Keratinocyte (primary cell): ENCODE measurements at regions not wholly inside any gene's neighbourhood (a gene's known extent, or its start where the extent isn't known, plus 50 kb on each side); places are given as distances from the start of the nearest gene placed in this dataset.
A peak's percentile ranks its signal among the peaks of the same experiment; 100 is the strongest.

ENCODE experiments used
- DNase-seq: peaks from one replicate; pipeline ENCODE4 v3.0.0-alpha.2; 2011; ENCODE audit warnings: low read depth, missing footprints, low spot score
- FAIRE-seq: peaks from 2 replicates; lab custom pipeline; 2011; peaks lifted over from hg19 to GRCh38; lab: Jason Lieb, UNC
- H2AFZ ChIP-seq: 2 replicates; pipeline ENCODE4 v1.6.0; 2012; ENCODE audit warnings: low read length, control low read depth, inconsistent platforms; ENCODE audit not compliant: control insufficient read depth
- H3K27ac ChIP-seq: 2 replicates; pipeline ENCODE4 v1.5.1; 2011; ENCODE audit warnings: low read length; ENCODE audit not compliant: control insufficient read depth, insufficient read depth
- H3K27me3 ChIP-seq: 3 replicates; pipeline ENCODE4 v1.6.0; 2011; ENCODE audit warnings: low read length; ENCODE audit not compliant: control insufficient read depth, insufficient read depth; ENCODE audit errors: extremely low read depth
- H3K36me3 ChIP-seq, 2 experiments: 2 replicates in 1 of 2; 3 replicates in 1 of 2; pipeline ENCODE4 v1.5.1; 2011; ENCODE audit warnings: low read length in 2 of 2, mild to moderate bottlenecking in 1 of 2; ENCODE audit not compliant: control insufficient read depth in 2 of 2, insufficient read depth in 2 of 2; ENCODE audit errors: extremely low read depth in 1 of 2
- H3K4me1 ChIP-seq: 3 replicates; pipeline ENCODE4 v1.5.1; 2011; ENCODE audit warnings: low read length; ENCODE audit not compliant: control insufficient read depth, insufficient read depth; ENCODE audit errors: extremely low read depth
- H3K4me2 ChIP-seq: 3 replicates; pipeline ENCODE4 v1.6.0; 2011; ENCODE audit warnings: low read depth, low read length; ENCODE audit not compliant: control insufficient read depth, insufficient read depth; ENCODE audit errors: extremely low read depth
- H3K4me3 ChIP-seq, 3 experiments: fragments of 200-600 bp in 1 of 3; sonication (generic) in 1 of 3; 2 replicates in 2 of 3; 3 replicates in 1 of 3; pipeline ENCODE4 v1.5.1; 2011 to 2016; ENCODE audit warnings: low read length in 3 of 3, mild to moderate bottlenecking in 3 of 3, control low read depth in 2 of 3, inconsistent platforms in 1 of 3, low read depth in 1 of 3, mixed read lengths in 1 of 3, mixed run types in 1 of 3, moderate library complexity in 1 of 3; ENCODE audit not compliant: control insufficient read depth in 2 of 3, insufficient read depth in 2 of 3; ENCODE audit errors: extremely low read depth in 1 of 3
- H3K79me2 ChIP-seq: 2 replicates; pipeline ENCODE4 v1.6.0; 2012; ENCODE audit warnings: low read length; ENCODE audit not compliant: control insufficient read depth, insufficient read depth
- H3K9ac ChIP-seq: 3 replicates; pipeline ENCODE4 v1.6.0; 2011; ENCODE audit warnings: low read length; ENCODE audit not compliant: control insufficient read depth, insufficient read depth; ENCODE audit errors: extremely low read depth
- H3K9me1 ChIP-seq: 3 replicates; pipeline ENCODE4 v1.6.0; 2011; ENCODE audit warnings: low read length; ENCODE audit not compliant: control insufficient read depth, insufficient read depth; ENCODE audit errors: extremely low read depth
- H3K9me3 ChIP-seq: 2 replicates; pipeline ENCODE4 v1.5.1; 2012; ENCODE audit warnings: low read depth, low read length; ENCODE audit not compliant: control insufficient read depth
- H4K20me1 ChIP-seq: 3 replicates; pipeline ENCODE4 v1.6.0; 2011; ENCODE audit warnings: low read length; ENCODE audit not compliant: control insufficient read depth, insufficient read depth; ENCODE audit errors: extremely low read depth
- CTCF ChIP-seq, 3 experiments: IDR thresholded peaks in 1 of 3; conservative IDR thresholded peaks in 1 of 3; optimal IDR thresholded peaks in 1 of 3; 2 replicates in 2 of 3; 3 replicates in 1 of 3; pipeline versions ENCODE3 to v1.5.1; 2011; ENCODE audit warnings: low read length in 3 of 3, mild to moderate bottlenecking in 3 of 3, moderate library complexity in 2 of 3, control low read depth in 1 of 3, inconsistent platforms in 1 of 3; ENCODE audit not compliant: insufficient read depth in 2 of 3; ENCODE audit errors: extremely low read depth in 1 of 3
- EZH2 ChIP-seq: IDR thresholded peaks from one replicate; pipeline ENCODE4 v1.6.1; 2012; ENCODE audit warnings: inconsistent platforms, mild to moderate bottlenecking, low read length, moderate library complexity
- dilution Hi-C: fragments of 300-500 bp; cut with MboI; formaldehyde crosslinking; loops from one replicate; pipeline ENCODE4 v1.7.0; 2020; ENCODE audit warnings: low sequenced_read_pairs; ENCODE audit not compliant: extremely low pct_ligation_motif_present

- Histone ChIP-seq H3K27ac (no peak overlapping the region), H3K4me1 (peaks cover 22% of the 10 kb centered on the region), H3K9ac (no peak overlapping the region), H3K9me1 (no peaks in the 10 kb centered on the region), H3K36me3 (no peaks in the 10 kb centered on the region), H3K27me3 (no peaks in the 10 kb centered on the region), H3K9me3 (no peaks in the 10 kb centered on the region), H3K4me3 (no peak overlapping the region), H3K79me2 (no peaks in the 10 kb centered on the region), H2AFZ (no peak overlapping the region), H3K4me2 (no peak overlapping the region), H4K20me1 (no peaks in the 10 kb centered on the region)
- dilution Hi-C loops, result no loop called here
- FAIRE-seq, result no peak
- no peak for TF ChIP-seq CTCF (optimal IDR thresholded peaks at IDR 0.05 in 1 of 3, IDR thresholded peaks at IDR 0.05 in 1 of 3, conservative IDR thresholded peaks at IDR 0.05 in 1 of 3; ENCODE audit: extremely low read depth in 1 of 3, insufficient read depth in 2 of 3, low read length in 3 of 3)
- TF ChIP-seq EZH2, result no peak
- DNase-seq, result no peak
Observed at GRCh38 chr2:39532933-39533332, 95.8 kb upstream of the MAP4K3 start.

GRCh38 chr2:39534095-39534711, 97.1 kb upstream of the MAP4K3 start:
- Histone ChIP-seq H3K27me3 (no peaks in the 10 kb centered on the region), H3K9me3 (no peaks in the 10 kb centered on the region), H2AFZ (peak overlapping the region; percentile 3), H3K36me3 (no peaks in the 10 kb centered on the region), H3K4me2 (peak overlapping the region; percentile 17), H3K4me1 (peaks cover 22% of the 10 kb centered on the region), H3K27ac (no peak overlapping the region), H3K4me3 (no peak overlapping the region), H3K79me2 (no peaks in the 10 kb centered on the region), H3K9ac (no peak overlapping the region), H3K9me1 (no peaks in the 10 kb centered on the region), H4K20me1 (no peaks in the 10 kb centered on the region)
- no peak for TF ChIP-seq CTCF (optimal IDR thresholded peaks at IDR 0.05 in 1 of 3, IDR thresholded peaks at IDR 0.05 in 1 of 3, conservative IDR thresholded peaks at IDR 0.05 in 1 of 3; ENCODE audit: extremely low read depth in 1 of 3, insufficient read depth in 2 of 3, low read length in 3 of 3)
- no peak for TF ChIP-seq EZH2
- no peak for DNase-seq
- FAIRE-seq, result peak; percentile 34
- dilution Hi-C loops, result no loop called here
